Neutrophil (primary cell): ENCODE measurements at regions not wholly inside any gene's neighbourhood (a gene's known extent, or its start where the extent isn't known, plus 50 kb on each side); places are given as distances from the start of the nearest gene placed in this dataset.

ENCODE experiments used
- H3K27ac ChIP-seq: fragments of 200-600 bp; sonication (generic); 2 replicates; pipeline ENCODE4 v1.5.1; 2016; ENCODE audit warnings: mild to moderate bottlenecking, moderate library complexity
- H3K27me3 ChIP-seq: fragments of 200-600 bp; sonication (generic); 2 replicates; pipeline ENCODE4 v1.6.0; 2016; ENCODE audit warnings: mild to moderate bottlenecking
- H3K36me3 ChIP-seq: fragments of 200-600 bp; sonication (generic); 2 replicates; pipeline ENCODE4 v1.5.1; 2017
- H3K4me1 ChIP-seq, 2 experiments: fragments of 200-600 bp in 1 of 2; sonication (generic) in 1 of 2; 1 replicate in 1 of 2; 2 replicates in 1 of 2; pipeline versions ENCODE4 v1.5.1 to v1.6.1; 2013 to 2016; ENCODE audit warnings: low read depth in 1 of 2, low read length in 1 of 2, mild to moderate bottlenecking in 1 of 2, moderate library complexity in 1 of 2; ENCODE audit not compliant: control insufficient read depth in 1 of 2, insufficient read depth in 1 of 2
- H3K4me3 ChIP-seq, 2 experiments: fragments of 200-600 bp in 1 of 2; sonication (generic) in 1 of 2; 1 replicate in 1 of 2; 2 replicates in 1 of 2; pipeline ENCODE4 v1.5.1; 2013 to 2016; ENCODE audit warnings: low read depth in 1 of 2, low read length in 1 of 2, mild to moderate bottlenecking in 1 of 2, moderate library complexity in 1 of 2
- H3K9me3 ChIP-seq: fragments of 200-600 bp; sonication (generic); 2 replicates; pipeline ENCODE4 v1.5.1; 2016
- CTCF ChIP-seq: fragments of 200-600 bp; sonication (generic); IDR thresholded peaks from 2 replicates; pipeline ENCODE4 v1.5.1; 2016; ENCODE audit warnings: antibody characterized with exemption

DNA sequence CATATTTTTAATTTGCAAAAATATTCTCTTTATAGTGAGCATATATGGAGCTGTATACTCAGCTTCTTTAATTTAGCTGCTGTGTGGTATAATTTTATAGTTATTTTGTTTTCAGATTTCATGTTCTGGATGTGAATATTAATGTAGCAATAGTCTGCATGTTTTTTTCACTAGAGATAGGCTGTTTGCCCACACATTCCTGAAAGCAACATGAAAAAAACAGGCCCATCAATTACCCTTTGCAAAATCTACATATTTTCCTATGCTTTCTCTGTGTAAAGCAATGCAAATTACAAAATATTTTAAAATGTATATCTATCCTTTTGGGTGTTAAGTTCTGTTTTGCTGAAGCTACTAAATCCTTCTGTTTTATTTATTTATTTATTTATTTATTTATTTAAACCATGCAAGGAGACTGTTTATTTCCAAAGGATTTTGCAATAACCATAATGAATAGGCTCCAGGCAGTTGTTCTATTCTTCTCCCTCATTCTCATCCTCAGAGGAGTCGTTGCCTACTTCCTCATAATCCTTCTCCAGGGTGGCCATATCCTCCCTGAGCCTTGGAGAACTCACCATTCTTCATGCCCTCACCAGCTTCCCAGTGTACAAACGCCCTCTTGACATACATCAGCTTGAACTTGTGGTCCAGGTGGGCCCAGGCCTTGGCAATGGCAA is 277.1 kb downstream of the ANKRD50 start:
- TF ChIP-seq CTCF, result no peak
- H3K4me1 ChIP-seq, result no peaks in the 10 kb centered on the region

DNA sequence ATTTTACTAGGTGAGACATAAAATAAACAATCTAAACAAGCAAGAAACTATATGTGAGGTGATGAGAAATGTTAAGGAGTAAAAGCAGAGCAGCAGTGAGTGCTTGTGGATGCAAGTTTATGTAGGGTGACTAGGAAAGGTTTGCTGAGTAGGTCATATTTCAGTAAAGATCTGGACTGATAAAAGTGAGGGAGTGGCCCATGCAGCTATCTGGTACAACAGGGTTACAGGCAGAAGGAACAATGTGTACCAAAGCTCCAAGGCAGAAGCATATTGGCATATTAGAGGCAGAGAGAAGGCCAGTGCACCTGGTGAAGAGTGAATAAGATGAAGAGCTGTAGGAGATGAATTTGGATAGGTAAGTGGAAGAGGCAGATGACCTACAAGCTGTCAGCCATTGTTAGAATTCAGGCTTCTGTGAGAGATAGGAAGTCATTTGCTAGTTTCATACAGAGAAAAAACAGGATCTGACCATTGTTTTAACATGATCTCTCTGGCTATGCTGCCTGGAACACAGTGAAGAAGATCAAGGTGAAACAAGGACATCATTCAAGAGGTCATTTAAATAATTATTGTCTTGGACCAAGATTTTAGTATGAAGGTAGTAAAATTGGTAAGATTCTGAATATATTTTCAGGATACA is 274.6 kb downstream of the ANKRD50 start:
- H3K27ac ChIP-seq, result no peak overlapping the region
- no peaks in the 10 kb centered on the region for H3K27me3 ChIP-seq
- no peak overlapping the region for H3K4me3 ChIP-seq
- no peaks in the 10 kb centered on the region for H3K36me3 ChIP-seq
- no peak for TF ChIP-seq CTCF
- no peaks in the 10 kb centered on the region for H3K9me3 ChIP-seq
- H3K4me1 ChIP-seq, result no peaks in the 10 kb centered on the region

More for the DNA sequence above, 277.1 kb downstream of the ANKRD50 start:
- Histone ChIP-seq H3K36me3 (no peaks in the 10 kb centered on the region), H3K27me3 (no peaks in the 10 kb centered on the region), H3K9me3 (no peaks in the 10 kb centered on the region), H3K27ac (no peak overlapping the region), H3K4me3 (no peak overlapping the region)

DNA sequence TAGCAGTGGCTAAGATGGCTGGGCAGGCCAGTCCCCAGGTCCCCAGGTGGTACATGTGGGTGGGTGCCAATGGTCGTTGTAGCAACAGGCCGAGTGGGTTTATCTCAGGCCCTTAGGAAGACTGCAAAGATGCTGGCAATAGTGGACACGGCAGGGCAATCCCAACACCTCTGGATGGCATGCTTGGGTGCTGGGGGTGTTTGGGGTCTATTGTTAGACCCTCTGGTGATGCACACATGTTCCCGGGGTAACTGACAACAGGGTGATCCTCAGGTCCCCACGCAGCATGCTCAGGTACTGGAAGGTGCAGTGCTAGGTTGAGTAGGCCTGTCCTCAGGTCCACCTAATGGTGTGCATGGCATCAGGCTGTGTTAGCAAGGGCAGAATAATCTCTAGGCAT is 267.5 kb downstream of the ANKRD50 start:
- no peak for TF ChIP-seq CTCF
- Histone ChIP-seq H3K4me1 (no peaks in the 10 kb centered on the region), H3K27me3 (no peaks in the 10 kb centered on the region), H3K27ac (no peak overlapping the region), H3K36me3 (no peaks in the 10 kb centered on the region), H3K4me3 (no peak overlapping the region), H3K9me3 (no peaks in the 10 kb centered on the region)

DNA sequence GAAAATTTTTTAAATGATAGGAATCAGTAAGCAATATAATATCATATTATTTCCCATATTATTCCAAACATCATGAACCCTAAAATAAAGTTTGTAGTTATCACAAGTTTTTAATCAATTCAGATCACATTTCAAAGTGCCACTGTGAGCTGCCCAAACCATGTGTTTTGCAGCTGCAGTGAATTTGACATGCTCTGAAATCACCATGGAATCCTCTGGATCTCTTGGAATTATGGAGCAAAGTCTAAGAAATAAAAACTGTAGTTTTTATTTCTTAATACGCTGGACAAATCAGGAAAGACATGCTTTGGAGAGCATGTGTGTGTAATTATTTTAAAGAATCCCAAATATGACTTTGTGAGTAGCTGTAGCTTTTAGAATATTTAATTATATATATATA is 262.7 kb downstream of the ANKRD50 start:
- Histone ChIP-seq H3K27ac (no peak overlapping the region), H3K36me3 (no peaks in the 10 kb centered on the region), H3K4me1 (no peaks in the 10 kb centered on the region), H3K27me3 (no peaks in the 10 kb centered on the region), H3K9me3 (no peaks in the 10 kb centered on the region), H3K4me3 (no peak overlapping the region)
- TF ChIP-seq CTCF, result no peak

DNA sequence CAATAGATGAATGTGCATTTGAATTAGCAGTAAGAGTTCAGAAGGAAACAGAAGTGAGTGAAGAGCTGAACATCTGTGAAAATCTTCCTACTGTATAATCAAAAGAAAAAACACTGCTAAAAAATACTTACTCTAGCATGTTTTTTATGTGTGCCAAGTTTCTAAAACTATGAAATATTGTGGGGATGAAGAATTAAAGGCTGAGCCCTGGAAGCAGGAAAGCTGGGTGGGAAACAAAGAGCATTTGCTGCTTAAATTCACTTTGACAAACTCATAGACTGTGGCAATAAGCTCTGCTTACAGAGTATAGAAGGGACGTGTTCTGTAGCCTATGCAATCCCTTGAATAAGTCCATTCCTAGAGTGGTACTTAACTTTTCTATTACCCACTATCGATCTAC is 261.7 kb downstream of the ANKRD50 start:
- H3K4me1 ChIP-seq, result no peaks in the 10 kb centered on the region
- no peaks in the 10 kb centered on the region for H3K9me3 ChIP-seq
- H3K27me3 ChIP-seq, result no peaks in the 10 kb centered on the region
- no peak overlapping the region for H3K4me3 ChIP-seq
- no peaks in the 10 kb centered on the region for H3K36me3 ChIP-seq
- H3K27ac ChIP-seq, result no peak overlapping the region
- no peak for TF ChIP-seq CTCF
